Endothelial cell of umbilical vein (primary cell): ENCODE measurements at regions not wholly inside any gene's neighbourhood (a gene's known extent, or its start where the extent isn't known, plus 50 kb on each side); places are given as distances from the start of the nearest gene placed in this dataset.

ENCODE experiments used
- BruUV-seq: library from RNA; stranded (reverse); fragments of 400-500 nt; replicated peaks from 2 replicates; lab custom pipeline; 2021; lab: Mats Ljungman, UMichigan
- CTCF ChIA-PET: fragments of 300-600, 350-600 bp; sonication (Branson Sonifier 250); formaldehyde crosslinking; loops from one replicate; lab custom pipeline; 2021; ENCODE audit warnings: antibody characterized with exemption, inconsistent platforms; lab: Charles Lee
- POLR2A ChIA-PET: fragments of 300-600, 350-600 bp; sonication (Branson Sonifier 250); formaldehyde crosslinking; loops from one replicate; lab custom pipeline; 2021; ENCODE audit warnings: antibody characterized with exemption, inconsistent platforms; lab: Charles Lee
- DNase-seq: peaks from one replicate; pipeline ENCODE4 v3.0.0-alpha.2; 2011; ENCODE audit warnings: low read depth, low spot score
- FAIRE-seq: peaks from 2 replicates; lab custom pipeline; 2011; peaks lifted over from hg19 to GRCh38; lab: Jason Lieb, UNC
- H2AFZ ChIP-seq: 2 replicates; pipeline ENCODE4 v1.6.0; 2012; ENCODE audit warnings: low read depth, low read length, control low read depth, inconsistent platforms
- H3K27ac ChIP-seq: 2 replicates; pipeline ENCODE4 v1.5.1; 2011; ENCODE audit warnings: low read depth, mild to moderate bottlenecking, control low read depth, low read length, moderate library complexity; ENCODE audit not compliant: insufficient read depth
- H3K27me3 ChIP-seq, 2 experiments: 2 replicates each; pipeline versions ENCODE4 v1.6.0 to v1.6.1; 2011; ENCODE audit warnings: low read length in 2 of 2, mixed read lengths in 1 of 2; ENCODE audit not compliant: control insufficient read depth in 2 of 2, insufficient read depth in 2 of 2
- H3K36me3 ChIP-seq, 2 experiments: 2 replicates in 1 of 2; 3 replicates in 1 of 2; pipeline ENCODE4 v1.5.1; 2011; ENCODE audit warnings: low read length in 2 of 2, mild to moderate bottlenecking in 1 of 2, moderate library complexity in 1 of 2; ENCODE audit not compliant: control insufficient read depth in 2 of 2, insufficient read depth in 2 of 2; ENCODE audit errors: extremely low read depth in 1 of 2
- H3K4me1 ChIP-seq: 3 replicates; pipeline ENCODE4 v1.5.1; 2011; ENCODE audit warnings: mild to moderate bottlenecking, low read length; ENCODE audit not compliant: control insufficient read depth, insufficient read depth; ENCODE audit errors: extremely low read depth
- H3K4me2 ChIP-seq: 2 replicates; pipeline ENCODE4 v1.6.1; 2011; ENCODE audit warnings: low read length, control low read depth, mixed read lengths; ENCODE audit not compliant: insufficient read depth
- H3K4me3 ChIP-seq, 3 experiments: fragments of 200-600 bp in 1 of 3; sonication (generic), shearing (Covaris generic) in 1 of 3; replicated peaks in 1 of 3; 2 replicates each; pipeline ENCODE4 v1.5.1; 2011 to 2016; ENCODE audit warnings: control low read depth in 3 of 3, low read length in 3 of 3, mild to moderate bottlenecking in 2 of 3, inconsistent platforms in 1 of 3, low read depth in 1 of 3, moderate library complexity in 1 of 3; ENCODE audit not compliant: insufficient read depth in 1 of 3
- H3K79me2 ChIP-seq: 2 replicates; pipeline ENCODE4 v1.6.0; 2012; ENCODE audit warnings: low read length, inconsistent platforms; ENCODE audit not compliant: control insufficient read depth, insufficient read depth
- H3K9ac ChIP-seq: replicated peaks from 2 replicates; pipeline ENCODE3; 2011; ENCODE audit warnings: low read length, control low read depth; ENCODE audit not compliant: insufficient read depth; ENCODE audit errors: extremely low read depth
- H3K9me1 ChIP-seq: replicated peaks from 3 replicates; pipeline ENCODE4 v1.6.0; 2011; ENCODE audit warnings: mild to moderate bottlenecking, low read length; ENCODE audit not compliant: control insufficient read depth, insufficient read depth; ENCODE audit errors: extremely low read depth
- H3K9me3 ChIP-seq: replicated peaks from 2 replicates; pipeline ENCODE4 v1.5.1; 2012; ENCODE audit warnings: low read length, inconsistent platforms; ENCODE audit not compliant: control insufficient read depth, insufficient read depth
- H4K20me1 ChIP-seq: replicated peaks from 2 replicates; pipeline ENCODE3; 2011; ENCODE audit warnings: mild to moderate bottlenecking, low read length; ENCODE audit not compliant: control insufficient read depth, insufficient read depth; ENCODE audit errors: extremely low read depth
- CTCF ChIP-seq, 2 donors: IDR thresholded peaks; 1 replicate in 1 of 2; 2 replicates in 1 of 2; pipeline ENCODE4 v1.5.1; 2011; ENCODE audit warnings: low read length in 2 of 2, mild to moderate bottlenecking in 2 of 2, moderate library complexity in 2 of 2, control low read depth in 1 of 2, inconsistent platforms in 1 of 2, low read depth in 1 of 2; ENCODE audit not compliant: insufficient read depth in 1 of 2; ENCODE audit errors: extremely low read depth in 1 of 2
- EZH2 ChIP-seq: IDR thresholded peaks from 2 replicates; pipeline ENCODE4 v1.6.1; 2012; ENCODE audit warnings: borderline replicate concordance, low read depth, mild to moderate bottlenecking, moderate library complexity, low read length, inconsistent platforms; ENCODE audit not compliant: severe bottlenecking
- FOS ChIP-seq: IDR thresholded peaks from 2 replicates; pipeline ENCODE4 v1.6.1; 2011; ENCODE audit warnings: mild to moderate bottlenecking, low read length, moderate library complexity, borderline replicate concordance; ENCODE audit not compliant: insufficient read depth
- GATA2 ChIP-seq: IDR thresholded peaks from 2 replicates; pipeline ENCODE4 v1.7.0; 2011; ENCODE audit warnings: low read depth, mild to moderate bottlenecking, moderate library complexity, mixed read lengths, low read length; ENCODE audit not compliant: insufficient read length, insufficient read depth
- JUN ChIP-seq: IDR thresholded peaks from 2 replicates; pipeline ENCODE4 v1.6.1; 2011; ENCODE audit warnings: borderline replicate concordance, low read depth; ENCODE audit not compliant: insufficient read length, insufficient read depth
- MAX ChIP-seq: IDR thresholded peaks from 2 replicates; pipeline ENCODE4 v1.6.1; 2011; ENCODE audit not compliant: insufficient read depth, insufficient read length
- MYC ChIP-seq: IDR thresholded peaks from one replicate; pipeline ENCODE4 v1.6.1; 2011; ENCODE audit warnings: mild to moderate bottlenecking, low read depth, low read length
- POLR2A ChIP-seq: IDR thresholded peaks from 2 replicates; pipeline ENCODE4 v1.6.1; 2012; ENCODE audit warnings: low read depth, mild to moderate bottlenecking, control low read depth, low read length
- POLR2AphosphoS5 ChIP-seq: IDR thresholded peaks from 2 replicates; pipeline ENCODE4 v1.6.1; 2012; ENCODE audit warnings: low read depth, mild to moderate bottlenecking, control low read depth, low read length, moderate library complexity; ENCODE audit not compliant: insufficient read depth
- dilution Hi-C: fragments of 300-500 bp; cut with MboI; formaldehyde crosslinking; loops from one replicate; pipeline ENCODE4 v1.15.0; 2019; ENCODE audit warnings: low sequenced_read_pairs; ENCODE audit not compliant: extremely low pct_ligation_motif_present
- intact Hi-C: fragments of 100-400 bp; cut with micrococcal nuclease; formaldehyde crosslinking; loops from one replicate; pipeline ENCODE4 v1.10.0; 2022

GRCh38 chr1:25098717-25099116 lies 133.6 kb downstream of the SYF2 start:
- Histone ChIP-seq H4K20me1 (no peaks in the 10 kb centered on the region), H3K27ac (no peak overlapping the region), H3K9ac (no peak overlapping the region), H3K9me1 (no peaks in the 10 kb centered on the region), H2AFZ (no peak overlapping the region), H3K4me2 (no peak overlapping the region), H3K36me3 (no peaks in the 10 kb centered on the region), H3K79me2 (no peaks in the 10 kb centered on the region), H3K4me1 (peaks cover 6% of the 10 kb centered on the region), H3K9me3 (no peaks in the 10 kb centered on the region), H3K4me3 (no peak overlapping the region), H3K27me3 (peaks cover 0 to 2% of the 10 kb centered on the region in 2 experiments)
- BruUV-seq, result no TSS peak
- intact Hi-C loops, result no loop called here
- FAIRE-seq (no peak), DNase-seq (no peak)
- no peak for TF ChIP-seq MAX
- dilution Hi-C loops, result no loop called here
- ChIA-PET CTCF (interaction anchor here (0.6 to 2.4 kb wide), 7 partner anchors 8 to 251 kb away, joined by 3 to 8 read pairs (median 3); no protein-coding TSS in a partner anchor), POLR2A (interaction anchor here (0.9 kb wide), 1 partner anchor 25 kb away, joined by 4 read pairs; no protein-coding TSS in a partner anchor)

GRCh38 chr1:25096307-25097150 lies 135.8 kb downstream of the SYF2 start:
- ChIA-PET POLR2A (no interaction called here), CTCF (no interaction called here)
- no peaks in the 10 kb centered on the region for H3K9me3 ChIP-seq
- intact Hi-C loops (no loop called here), dilution Hi-C loops (no loop called here)
- H3K9me1 ChIP-seq, result no peaks in the 10 kb centered on the region
- no peak overlapping the region for H3K4me3 ChIP-seq
- no peaks in the 10 kb centered on the region for H4K20me1 ChIP-seq
- FAIRE-seq (no peak), DNase-seq (no peak)
- BruUV-seq, result no TSS peak
- no peaks in the 10 kb centered on the region for H3K36me3 ChIP-seq
- no peak overlapping the region for H3K4me2 ChIP-seq
- no peak for TF ChIP-seq MAX
- no peak for TF ChIP-seq POLR2A
- TF ChIP-seq POLR2AphosphoS5, result no peak
- TF ChIP-seq FOS, result no peak
- no peak for TF ChIP-seq JUN
- TF ChIP-seq GATA2, result no peak
- TF ChIP-seq MYC, result no peak
- TF ChIP-seq EZH2, result no peak
- no peak for TF ChIP-seq CTCF (IDR thresholded peaks at IDR 0.05; ENCODE audit: extremely low read depth in 1 of 2, insufficient read depth in 1 of 2, low read depth in 1 of 2, low read length in 2 of 2)
- peaks cover 0 to 2% of the 10 kb centered on the region in 2 experiments for H3K27me3 ChIP-seq
- no peaks in the 10 kb centered on the region for H3K79me2 ChIP-seq
- H3K27ac ChIP-seq, result no peak overlapping the region
- H2AFZ ChIP-seq, result no peak overlapping the region
- H3K9ac ChIP-seq, result no peak overlapping the region
- peaks cover 6% of the 10 kb centered on the region for H3K4me1 ChIP-seq
